ENCODE measurements at regions not wholly inside any gene's neighbourhood (a gene's known extent, or its start where the extent isn't known, plus 50 kb on each side); places are given as distances from the start of the nearest gene placed in this dataset.
"Not testable (repeated sequence)": the region's sequence is repeated elsewhere in the genome, so short reads cannot be mapped to it uniquely, and the experiment has no call there.

GRCh38 chr3:103494011-103494410 lies 1059.2 kb downstream of the ZPLD1 start:
- no peak for TF ChIP-seq ZNF274 (IDR thresholded peaks at IDR 0.05; ENCODE audit: low read depth, low read length)
- H3K4me3 ChIP-seq (ENCODE audit: low read length), result no peak overlapping the region

GRCh38 chr3:103494512-103494911 lies 1059.7 kb downstream of the ZPLD1 start:
- no peak overlapping the region for H3K4me3 ChIP-seq (ENCODE audit: low read length)
- TF ChIP-seq ZNF274 (IDR thresholded peaks at IDR 0.05; ENCODE audit: low read depth, low read length), result no peak

- no peak overlapping the region for H3K4me3 ChIP-seq (ENCODE audit: low read length)
- TF ChIP-seq ZNF274 (IDR thresholded peaks at IDR 0.05; ENCODE audit: low read depth, low read length), result no peak
These were observed 1060.4 kb downstream of the ZPLD1 start for GRCh38 chr3:103495186-103495585.

GRCh38 chr3:103499132-103499900 lies 1064.5 kb downstream of the ZPLD1 start:
- TF ChIP-seq ZNF274 (IDR thresholded peaks at IDR 0.05; ENCODE audit: low read depth, low read length), result no peak
- no peak overlapping the region for H3K4me3 ChIP-seq (ENCODE audit: low read length)

GRCh38 chr3:103499967-103500366 lies 1065.2 kb downstream of the ZPLD1 start:
- no peak overlapping the region for H3K4me3 ChIP-seq (ENCODE audit: low read length)
- TF ChIP-seq ZNF274 (IDR thresholded peaks at IDR 0.05; ENCODE audit: low read depth, low read length), result no peak

GRCh38 chr3:103510760-103511159 lies 1075.9 kb downstream of the ZPLD1 start:
- TF ChIP-seq ZNF274 (IDR thresholded peaks at IDR 0.05; ENCODE audit: low read depth, low read length), result no peak

GRCh38 chr3:103511891-103512290 lies 1077.1 kb downstream of the ZPLD1 start:
- TF ChIP-seq ZNF274 (IDR thresholded peaks at IDR 0.05; ENCODE audit: low read depth, low read length), result no peak

More at GRCh38 chr3:103510760-103511159, 1075.9 kb downstream of the ZPLD1 start:
- H3K4me3 ChIP-seq (ENCODE audit: low read length), result no peak overlapping the region

GRCh38 chr3:103512595-103512994 lies 1077.8 kb downstream of the ZPLD1 start:
- TF ChIP-seq ZNF274 (IDR thresholded peaks at IDR 0.05; ENCODE audit: low read depth, low read length), result no peak
- no peak overlapping the region for H3K4me3 ChIP-seq (ENCODE audit: low read length)

More at GRCh38 chr3:103511891-103512290, 1077.1 kb downstream of the ZPLD1 start:
- H3K4me3 ChIP-seq (ENCODE audit: low read length), result no peak overlapping the region

GRCh38 chr3:103513003-103513402 lies 1078.2 kb downstream of the ZPLD1 start:
- no peak overlapping the region for H3K4me3 ChIP-seq (ENCODE audit: low read length)
- TF ChIP-seq ZNF274 (IDR thresholded peaks at IDR 0.05; ENCODE audit: low read depth, low read length), result no peak

- H3K4me3 ChIP-seq (ENCODE audit: low read length), result no peak overlapping the region
- TF ChIP-seq ZNF274 (IDR thresholded peaks at IDR 0.05; ENCODE audit: low read depth, low read length), result no peak
These were observed 1080.3 kb downstream of the ZPLD1 start for GRCh38 chr3:103515116-103515515.

GRCh38 chr3:103516950-103517349 lies 1082.1 kb downstream of the ZPLD1 start:
- H3K4me3 ChIP-seq (ENCODE audit: low read length), result no peak overlapping the region
- no peak for TF ChIP-seq ZNF274 (IDR thresholded peaks at IDR 0.05; ENCODE audit: low read depth, low read length)

GRCh38 chr3:103531327-103531726 lies 1096.5 kb downstream of the ZPLD1 start:
- not testable (repeated sequence) for H3K4me3 ChIP-seq (ENCODE audit: low read length)

GRCh38 chr3:103532986-103533385 lies 1098.2 kb downstream of the ZPLD1 start:
- TF ChIP-seq ZNF274 (IDR thresholded peaks at IDR 0.05; ENCODE audit: low read depth, low read length), result no peak

GRCh38 chr3:103554451-103554850 lies 1119.6 kb downstream of the ZPLD1 start:
- no peak overlapping the region for H3K4me3 ChIP-seq (ENCODE audit: low read length)
- no peak for TF ChIP-seq ZNF274 (IDR thresholded peaks at IDR 0.05; ENCODE audit: low read depth, low read length)

More at GRCh38 chr3:103532986-103533385, 1098.2 kb downstream of the ZPLD1 start:
- no peak overlapping the region for H3K4me3 ChIP-seq (ENCODE audit: low read length)

- H3K4me3 ChIP-seq (ENCODE audit: low read length), result not testable (repeated sequence)
These were observed 1129.3 kb downstream of the ZPLD1 start for GRCh38 chr3:103564116-103564515.

GRCh38 chr3:103585809-103586208 lies 1151.0 kb downstream of the ZPLD1 start:
- no peak for TF ChIP-seq ZNF274 (IDR thresholded peaks at IDR 0.05; ENCODE audit: low read depth, low read length)
- H3K4me3 ChIP-seq (ENCODE audit: low read length), result no peak overlapping the region

All from GM08714 (cell line).